ENCODE measurements at regions not wholly inside any gene's neighbourhood (a gene's known extent, or its start where the extent isn't known, plus 50 kb on each side); places are given as distances from the start of the nearest gene placed in this dataset.

DNA sequence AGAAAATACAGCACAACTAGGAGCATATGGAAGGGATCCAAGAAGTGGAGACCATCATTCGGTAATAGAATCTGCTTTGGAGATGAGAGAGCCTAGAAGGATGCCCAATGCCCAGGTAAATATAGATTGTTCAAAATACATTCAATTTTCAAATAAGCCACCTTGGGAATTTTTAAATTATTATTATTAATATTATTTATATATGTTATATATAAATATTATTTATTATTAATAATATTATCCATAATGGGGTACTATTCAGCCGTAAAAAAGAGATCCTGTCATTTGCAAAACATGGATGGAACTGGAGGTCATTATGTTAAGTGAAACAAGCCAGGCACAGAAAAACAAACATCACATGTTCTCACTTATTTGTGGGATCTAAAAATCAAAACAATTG lies 127.8 kb upstream of the NDUFV2 start:
- TF ChIP-seq POLR2A (IDR thresholded peaks at IDR 0.05) (no peak), POLR2AphosphoS5 (IDR thresholded peaks at IDR 0.05) (no peak), EP300 (IDR thresholded peaks at IDR 0.05; ENCODE audit: low read depth) (no peak)
- TF ChIP-seq, protein P1, sequence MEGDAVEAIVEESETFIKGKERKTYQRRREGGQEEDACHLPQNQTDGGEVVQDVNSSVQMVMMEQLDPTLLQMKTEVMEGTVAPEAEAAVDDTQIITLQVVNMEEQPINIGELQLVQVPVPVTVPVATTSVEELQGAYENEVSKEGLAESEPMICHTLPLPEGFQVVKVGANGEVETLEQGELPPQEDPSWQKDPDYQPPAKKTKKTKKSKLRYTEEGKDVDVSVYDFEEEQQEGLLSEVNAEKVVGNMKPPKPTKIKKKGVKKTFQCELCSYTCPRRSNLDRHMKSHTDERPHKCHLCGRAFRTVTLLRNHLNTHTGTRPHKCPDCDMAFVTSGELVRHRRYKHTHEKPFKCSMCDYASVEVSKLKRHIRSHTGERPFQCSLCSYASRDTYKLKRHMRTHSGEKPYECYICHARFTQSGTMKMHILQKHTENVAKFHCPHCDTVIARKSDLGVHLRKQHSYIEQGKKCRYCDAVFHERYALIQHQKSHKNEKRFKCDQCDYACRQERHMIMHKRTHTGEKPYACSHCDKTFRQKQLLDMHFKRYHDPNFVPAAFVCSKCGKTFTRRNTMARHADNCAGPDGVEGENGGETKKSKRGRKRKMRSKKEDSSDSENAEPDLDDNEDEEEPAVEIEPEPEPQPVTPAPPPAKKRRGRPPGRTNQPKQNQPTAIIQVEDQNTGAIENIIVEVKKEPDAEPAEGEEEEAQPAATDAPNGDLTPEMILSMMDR (IDR thresholded peaks at IDR 0.05) = no peak

All from transverse colon (tissue), 4 donors.